H1 (cell line): ENCODE measurements at regions not wholly inside any gene's neighbourhood (a gene's known extent, or its start where the extent isn't known, plus 50 kb on each side); places are given as distances from the start of the nearest gene placed in this dataset.

Source experiments
- CTCF ChIA-PET: fragments of 300-600 bp; sonication (Branson Sonifier 250); formaldehyde crosslinking; loops from one replicate; lab custom pipeline; 2021; ENCODE audit not compliant: partially characterized antibody; lab: Charles Lee
- POLR2A ChIA-PET: fragments of 300-600 bp; sonication (Branson Sonifier 250); formaldehyde crosslinking; loops from one replicate; lab custom pipeline; 2021; ENCODE audit warnings: inconsistent platforms; ENCODE audit not compliant: partially characterized antibody; lab: Charles Lee
- DNase-seq, 2 experiments: peaks; one replicate each; pipeline versions ENCODE4 v3.0.0 to v3.0.0-alpha.2; 2010 to 2022; ENCODE audit warnings: low spot score in 2 of 2, low read depth in 1 of 2, mixed read lengths in 1 of 2
- FAIRE-seq: peaks from 2 replicates; lab custom pipeline; 2011; peaks lifted over from hg19 to GRCh38; lab: Jason Lieb, UNC
- H2AFZ ChIP-seq: 2 replicates; pipeline ENCODE4 v1.8.1; 2012; ENCODE audit warnings: low read length, inconsistent platforms
- H2AK5ac ChIP-seq: 2 replicates; pipeline ENCODE4 v1.6.1; 2013; ENCODE audit warnings: low read depth, low read length
- H2BK120ac ChIP-seq: replicated peaks from 2 replicates; pipeline ENCODE3; 2013; ENCODE audit warnings: low read depth, low read length, inconsistent platforms
- H2BK12ac ChIP-seq: 2 replicates; pipeline ENCODE4 v1.6.1; 2013; ENCODE audit warnings: low read depth, low read length
- H2BK15ac ChIP-seq: 2 replicates; pipeline ENCODE4 v1.6.1; 2013; ENCODE audit warnings: low read length
- H2BK20ac ChIP-seq: 2 replicates; pipeline ENCODE4 v1.6.1; 2013; ENCODE audit warnings: low read length
- H2BK5ac ChIP-seq: 2 replicates; pipeline ENCODE4 v1.6.1; 2013; ENCODE audit warnings: low read depth, low read length
- H3K14ac ChIP-seq: 2 replicates; pipeline ENCODE4 v1.6.1; 2013; ENCODE audit warnings: inconsistent platforms; ENCODE audit not compliant: insufficient read length
- H3K18ac ChIP-seq: 2 replicates; pipeline ENCODE4 v1.6.1; 2013; ENCODE audit warnings: low read length; ENCODE audit errors: extremely low read depth
- H3K23ac ChIP-seq: 2 replicates; pipeline ENCODE4 v1.6.1; 2013; ENCODE audit warnings: inconsistent platforms; ENCODE audit not compliant: insufficient read length
- H3K23me2 ChIP-seq: 2 replicates; pipeline ENCODE4 v1.6.1; 2013; ENCODE audit warnings: low read depth, low read length
- H3K27ac ChIP-seq: 2 replicates; pipeline ENCODE4 v1.6.1; 2011; ENCODE audit warnings: low read depth, low read length, inconsistent platforms
- H3K27me3 ChIP-seq, 4 experiments: replicated peaks in 1 of 4; 1 replicate in 1 of 4; 2 replicates in 3 of 4; pipeline versions ENCODE4 v1.6.1 to v1.8.1; 2011 to 2013; ENCODE audit warnings: low read length in 3 of 4, mild to moderate bottlenecking in 3 of 4, inconsistent platforms in 2 of 4, mixed read lengths in 2 of 4, moderate library complexity in 1 of 4; ENCODE audit not compliant: control insufficient read depth in 3 of 4, insufficient read depth in 3 of 4; ENCODE audit errors: extremely low read depth in 1 of 4
- H3K36me3 ChIP-seq, 4 experiments: 2 replicates each; pipeline versions ENCODE4 v1.6.1 to v1.8.1; 2011 to 2013; ENCODE audit warnings: mild to moderate bottlenecking in 4 of 4, low read length in 3 of 4, moderate library complexity in 2 of 4, control low read depth in 1 of 4, inconsistent platforms in 1 of 4; ENCODE audit not compliant: insufficient read depth in 4 of 4, control insufficient read depth in 2 of 4
- H3K4ac ChIP-seq: replicated peaks from 2 replicates; pipeline ENCODE3; 2013; ENCODE audit warnings: low read length, low read depth, mixed read lengths, inconsistent platforms; ENCODE audit not compliant: insufficient read length
- H3K4me1 ChIP-seq, 4 experiments: replicated peaks in 1 of 4; 1 replicate in 1 of 4; 2 replicates in 3 of 4; pipeline versions ENCODE4 v1.6.1 to v1.8.1; 2011 to 2013; ENCODE audit warnings: low read length in 3 of 4, inconsistent platforms in 2 of 4, mixed read lengths in 1 of 4; ENCODE audit not compliant: insufficient read depth in 4 of 4, control insufficient read depth in 3 of 4
- H3K4me2 ChIP-seq, 2 experiments: 2 replicates each; pipeline versions ENCODE4 v1.6.1 to v1.8.1; 2011 to 2013; ENCODE audit warnings: low read depth in 2 of 2, low read length in 2 of 2, control low read depth in 1 of 2, inconsistent platforms in 1 of 2, mild to moderate bottlenecking in 1 of 2; ENCODE audit not compliant: insufficient read depth in 1 of 2
- H3K4me3 ChIP-seq, 4 experiments: fragments of 200-600, 300-600 bp in 1 of 4; sonication (generic), shearing (Covaris generic), sonication (Bioruptor Twin) in 1 of 4; 2 replicates each; pipeline versions ENCODE4 v1.5.1 to v1.8.1; 2011 to 2016; ENCODE audit warnings: low read length in 4 of 4, low read depth in 3 of 4, control low read depth in 2 of 4, inconsistent platforms in 2 of 4, mild to moderate bottlenecking in 2 of 4, mixed read lengths in 1 of 4, moderate library complexity in 1 of 4; ENCODE audit not compliant: insufficient read depth in 2 of 4; ENCODE audit errors: extremely low read depth in 1 of 4
- H3K56ac ChIP-seq: replicated peaks from 2 replicates; pipeline ENCODE3; 2013; ENCODE audit warnings: low read depth, mild to moderate bottlenecking, mixed read lengths, low read length, inconsistent platforms; ENCODE audit not compliant: insufficient read length
- H3K79me1 ChIP-seq: 2 replicates; pipeline ENCODE4 v1.6.1; 2013; ENCODE audit warnings: low read depth, low read length, control low read depth
- H3K79me2 ChIP-seq, 2 experiments: 2 replicates each; pipeline versions ENCODE4 v1.6.1 to v1.8.1; 2012 to 2013; ENCODE audit warnings: low read length in 2 of 2, mild to moderate bottlenecking in 2 of 2, inconsistent platforms in 1 of 2; ENCODE audit not compliant: insufficient read depth in 2 of 2, control insufficient read depth in 1 of 2
- H3K9ac ChIP-seq, 4 experiments: replicated peaks in 1 of 4; 1 replicate in 1 of 4; 2 replicates in 3 of 4; pipeline versions ENCODE4 v1.6.1 to v1.8.1; 2011 to 2013; ENCODE audit warnings: low read depth in 3 of 4, low read length in 3 of 4, control low read depth in 2 of 4, mild to moderate bottlenecking in 2 of 4, moderate library complexity in 2 of 4, inconsistent platforms in 1 of 4; ENCODE audit errors: extremely low read depth in 1 of 4
- H3K9me3 ChIP-seq, 2 experiments: 2 replicates each; pipeline versions ENCODE4 v1.6.1 to v1.8.1; 2012 to 2013; ENCODE audit warnings: mild to moderate bottlenecking in 2 of 2, moderate library complexity in 2 of 2, control low read depth in 1 of 2, inconsistent platforms in 1 of 2, low read depth in 1 of 2, low read length in 1 of 2, mixed read lengths in 1 of 2; ENCODE audit not compliant: insufficient read depth in 2 of 2
- H4K20me1 ChIP-seq, 2 experiments: replicated peaks in 1 of 2; 2 replicates each; pipeline versions ENCODE3 to v1.8.1; 2011 to 2013; ENCODE audit warnings: inconsistent platforms in 2 of 2, low read length in 2 of 2, mild to moderate bottlenecking in 1 of 2; ENCODE audit not compliant: insufficient read depth in 2 of 2, control insufficient read depth in 1 of 2
- H4K5ac ChIP-seq: 2 replicates; pipeline ENCODE4 v1.6.1; 2013; ENCODE audit warnings: low read length, low read depth, mixed read lengths, inconsistent platforms; ENCODE audit not compliant: insufficient read length
- H4K8ac ChIP-seq: 2 replicates; pipeline ENCODE4 v1.8.0; 2013; ENCODE audit warnings: mild to moderate bottlenecking, moderate library complexity, low read length, inconsistent platforms; ENCODE audit not compliant: insufficient read depth; ENCODE audit errors: extremely low read depth
- H4K91ac ChIP-seq: replicated peaks from 2 replicates; pipeline ENCODE3; 2013; ENCODE audit warnings: low read length, mixed read lengths, inconsistent platforms; ENCODE audit not compliant: insufficient read length
- HDAC2 ChIP-seq, 2 experiments: fragments of 300-600 bp in 1 of 2; sonication (generic) in 1 of 2; IDR thresholded peaks; 2 replicates each; pipeline ENCODE4 v1.6.1; 2011 to 2012; ENCODE audit warnings: low read depth in 2 of 2, low read length in 2 of 2, mild to moderate bottlenecking in 2 of 2, moderate library complexity in 2 of 2, borderline replicate concordance in 1 of 2, inconsistent platforms in 1 of 2
- KDM1A ChIP-seq: fragments of 200-600, 300-600 bp; sonication (generic); IDR thresholded peaks from 2 replicates; pipeline ENCODE4 v1.7.1; 2016; ENCODE audit warnings: mild to moderate bottlenecking, low read length, borderline replicate concordance
- RAD21 ChIP-seq, 2 experiments: IDR thresholded peaks in 1 of 2; conservative IDR thresholded peaks in 1 of 2; 2 replicates each; pipeline ENCODE4 v1.6.1; 2011; ENCODE audit warnings: low read depth in 2 of 2, low read length in 2 of 2, improper control_type of control experiment in 1 of 2, inconsistent platforms in 1 of 2, mild to moderate bottlenecking in 1 of 2, moderate library complexity in 1 of 2
- RFX5 ChIP-seq: IDR thresholded peaks from 2 replicates; pipeline ENCODE4 v1.6.1; 2011; ENCODE audit warnings: low read depth, low read length, improper control_type of control experiment, borderline replicate concordance
- ZNF274 ChIP-seq: IDR thresholded peaks from 2 replicates; pipeline ENCODE4 v1.7.0; 2012; ENCODE audit warnings: low read length, borderline replicate concordance; ENCODE audit errors: extremely low read depth
- WGBS, 2 experiments: shearing (Covaris generic) in 1 of 2; methylation state at CpG; one replicate each; pipeline versions ENCODE4 v1.1.6 to v1.1.7; 2013 to 2015; ENCODE audit warnings: low lambda C conversion rate in 2 of 2, mixed read lengths in 2 of 2, inconsistent platforms in 1 of 2, low coverage in 1 of 2, missing lambda C conversion rate in 1 of 2; ENCODE audit not compliant: insufficient replicate concordance in 2 of 2, insufficient coverage in 1 of 2, insufficient read length in 1 of 2; ENCODE audit errors: extremely low coverage in 1 of 2, missing lambda C conversion rate in 1 of 2; 5-methylcytosine and 5-hydroxymethylcytosine counted together

GRCh38 chr2:81097361-81097760 is 792.8 kb upstream of the LRRTM1 start:
- H2BK12ac ChIP-seq = no peak overlapping the region
- DNase-seq (no peak), FAIRE-seq (no peak)
- H2BK120ac ChIP-seq = no peak overlapping the region
- H3K18ac ChIP-seq = no peak overlapping the region
- POLR2A ChIA-PET = no interaction called here
- no peak overlapping the region for H3K4ac ChIP-seq
- CTCF ChIA-PET = no interaction called here
- H3K27ac ChIP-seq = no peak overlapping the region
- no peaks in the 10 kb centered on the region for H3K79me2 ChIP-seq
- H2BK15ac ChIP-seq = no peak overlapping the region
- no peak overlapping the region for H3K4me2 ChIP-seq
- H3K36me3 ChIP-seq = no peaks in the 10 kb centered on the region
- no peak overlapping the region for H2AK5ac ChIP-seq
- H2BK5ac ChIP-seq = no peak overlapping the region
- H3K23ac ChIP-seq = no peak overlapping the region
- H4K8ac ChIP-seq = no peak overlapping the region
- H3K14ac ChIP-seq = no peak overlapping the region
- no peak overlapping the region for H4K5ac ChIP-seq
- H4K20me1 ChIP-seq = no peaks in the 10 kb centered on the region
- H4K91ac ChIP-seq = no peak overlapping the region
- no peaks in the 10 kb centered on the region for H3K79me1 ChIP-seq
- H3K27me3 ChIP-seq = no peaks in the 10 kb centered on the region
- no peaks in the 10 kb centered on the region for H3K23me2 ChIP-seq
- H3K4me3 ChIP-seq = no peak overlapping the region
- H3K9ac ChIP-seq = no peak overlapping the region
- 0 out of 7 replicates have a peak, but pooled peaks cover 0 to 2% (median 0%) of the 10 kb centered on the region in 4 experiments for H3K4me1 ChIP-seq
- no peak overlapping the region for H3K56ac ChIP-seq
- H2BK20ac ChIP-seq = no peak overlapping the region
- 96% methylated on average over 1 of the region's 1 CpG; no CpG with 5 or more reads in 1 of the 2 experiments for WGBS, 2 experiments
- H3K9me3 ChIP-seq = no peaks in the 10 kb centered on the region
- H2AFZ ChIP-seq = no peak overlapping the region
- TF ChIP-seq HDAC2 (IDR thresholded peaks at IDR 0.05; ENCODE audit: borderline replicate concordance in 1 of 2, low read depth in 2 of 2, low read length in 2 of 2) (no peak), RAD21 (IDR thresholded peaks at IDR 0.05 in 1 of 2, conservative IDR thresholded peaks at IDR 0.05 in 1 of 2; ENCODE audit: low read depth in 2 of 2, low read length in 2 of 2) (no peak), RFX5 (no peak), ZNF274 (no peak), KDM1A (no peak)
